ENCODE measurements at regions not wholly inside any gene's neighbourhood (a gene's known extent, or its start where the extent isn't known, plus 50 kb on each side); places are given as distances from the start of the nearest gene placed in this dataset.

DNA sequence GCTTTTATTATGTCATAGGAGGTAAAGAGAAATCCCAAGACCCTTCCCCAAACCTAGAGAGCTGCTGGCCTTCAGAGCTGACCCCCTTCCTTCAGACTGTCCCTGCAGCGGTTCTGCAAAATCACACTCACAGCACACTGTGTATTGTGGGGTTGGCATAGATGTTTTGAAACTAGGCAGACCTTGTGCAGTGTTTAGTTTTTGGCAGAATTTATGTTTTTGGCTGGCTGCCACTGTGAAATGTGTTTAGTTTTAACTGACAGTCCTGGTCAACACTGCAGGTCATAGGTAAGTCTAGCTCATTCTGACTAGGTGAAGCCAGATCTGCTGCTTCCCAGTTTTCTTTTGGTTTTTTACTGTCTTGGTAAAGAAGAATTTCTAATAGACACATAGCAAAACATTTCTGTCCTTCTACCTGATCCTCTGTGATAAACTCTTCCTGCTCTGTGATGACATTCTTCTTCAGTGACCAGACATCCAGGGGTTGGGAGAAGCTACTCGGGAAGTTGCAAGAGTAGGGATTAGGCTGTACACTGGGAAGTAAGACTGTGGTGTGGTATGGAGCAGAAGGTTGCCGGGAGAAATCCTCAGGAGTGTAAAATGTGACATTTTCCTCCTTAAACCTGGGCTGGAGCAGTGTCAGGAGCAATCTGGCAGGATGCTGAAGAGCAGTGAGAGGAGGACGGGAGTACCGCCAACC lies 209.6 kb upstream of the MCTP2 start:
- intact Hi-C loops (cut with DNase I), result no loop called here
- no peaks in the 10 kb centered on the region for H3K9me3 ChIP-seq
- TF ChIP-seq, protein P1, sequence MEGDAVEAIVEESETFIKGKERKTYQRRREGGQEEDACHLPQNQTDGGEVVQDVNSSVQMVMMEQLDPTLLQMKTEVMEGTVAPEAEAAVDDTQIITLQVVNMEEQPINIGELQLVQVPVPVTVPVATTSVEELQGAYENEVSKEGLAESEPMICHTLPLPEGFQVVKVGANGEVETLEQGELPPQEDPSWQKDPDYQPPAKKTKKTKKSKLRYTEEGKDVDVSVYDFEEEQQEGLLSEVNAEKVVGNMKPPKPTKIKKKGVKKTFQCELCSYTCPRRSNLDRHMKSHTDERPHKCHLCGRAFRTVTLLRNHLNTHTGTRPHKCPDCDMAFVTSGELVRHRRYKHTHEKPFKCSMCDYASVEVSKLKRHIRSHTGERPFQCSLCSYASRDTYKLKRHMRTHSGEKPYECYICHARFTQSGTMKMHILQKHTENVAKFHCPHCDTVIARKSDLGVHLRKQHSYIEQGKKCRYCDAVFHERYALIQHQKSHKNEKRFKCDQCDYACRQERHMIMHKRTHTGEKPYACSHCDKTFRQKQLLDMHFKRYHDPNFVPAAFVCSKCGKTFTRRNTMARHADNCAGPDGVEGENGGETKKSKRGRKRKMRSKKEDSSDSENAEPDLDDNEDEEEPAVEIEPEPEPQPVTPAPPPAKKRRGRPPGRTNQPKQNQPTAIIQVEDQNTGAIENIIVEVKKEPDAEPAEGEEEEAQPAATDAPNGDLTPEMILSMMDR (IDR thresholded peaks at IDR 0.05), result no peak
- H3K36me3 ChIP-seq, result no peaks in the 10 kb centered on the region
- FAIRE-seq (no peak), DNase-seq (no peak), ATAC-seq (peak in 1 of 4 donors; percentile 41)
- no peak overlapping the region for H3K4me3 ChIP-seq
- no peaks in the 10 kb centered on the region for H3K4me1 ChIP-seq
- H3K27me3 ChIP-seq, result peaks cover 0 to 3% (median 0%) of the 10 kb centered on the region in 4 donors
- no peak overlapping the region for H3K27ac ChIP-seq
- WGBS, 2 donors, result 53 to 59% methylated on average over 5 of the region's 5 CpGs

DNA sequence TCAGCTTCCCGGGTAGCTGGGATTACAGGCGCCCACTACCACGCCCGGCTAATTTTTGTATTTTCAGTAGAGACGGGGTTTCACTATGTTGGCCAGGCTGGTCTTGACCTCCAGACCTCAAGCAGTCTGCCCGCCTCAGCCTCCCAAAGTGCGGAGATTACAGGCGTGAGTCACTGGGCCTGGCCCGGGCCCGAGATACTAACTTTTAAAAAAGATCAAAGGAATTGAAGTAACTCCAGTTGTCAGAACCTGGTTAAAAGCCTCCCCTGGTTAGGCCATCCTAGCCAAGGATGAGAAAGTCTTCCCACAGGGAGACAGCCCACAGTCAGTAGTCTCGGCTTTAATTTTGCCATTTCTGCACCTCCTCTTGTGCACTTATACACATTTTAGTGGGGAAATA lies 212.3 kb upstream of the MCTP2 start:
- Histone ChIP-seq H3K4me3 (no peak overlapping the region), H3K4me1 (no peaks in the 10 kb centered on the region), H3K27me3 (peaks cover 0 to 6% (median under 1%) of the 10 kb centered on the region in 4 donors), H3K9me3 (no peaks in the 10 kb centered on the region), H3K27ac (no peak overlapping the region), H3K36me3 (no peaks in the 10 kb centered on the region)
- ATAC-seq (no peak), DNase-seq (no peak), FAIRE-seq (no peak)
- 87 to 93% methylated on average over 11 of the region's 11 CpGs for WGBS, 2 donors
- intact Hi-C loops (cut with DNase I), result no loop called here
- TF ChIP-seq, protein P1 (IDR thresholded peaks at IDR 0.05), result no peak

GRCh38 chr15:94015324-94015723 lies 216.0 kb upstream of the MCTP2 start:
- Histone ChIP-seq H3K36me3 (no peaks in the 10 kb centered on the region), H3K27me3 (peaks cover 0 to 7% (median 3%) of the 10 kb centered on the region in 4 donors), H3K27ac (no peak overlapping the region), H3K4me3 (no peak overlapping the region), H3K4me1 (no peaks in the 10 kb centered on the region), H3K9me3 (no peaks in the 10 kb centered on the region)
- FAIRE-seq (no peak), ATAC-seq (no peak), DNase-seq (no peak)
- intact Hi-C loops (cut with DNase I), result no loop called here
- TF ChIP-seq, protein P1 (IDR thresholded peaks at IDR 0.05), result no peak
- WGBS, 2 donors, result 80 to 85% methylated on average over 5 of the region's 5 CpGs

- TF ChIP-seq, protein P1 (IDR thresholded peaks at IDR 0.05), result no peak
- FAIRE-seq, result no peak
- Histone ChIP-seq H3K4me1 (no peaks in the 10 kb centered on the region), H3K9me3 (no peaks in the 10 kb centered on the region), H3K36me3 (no peaks in the 10 kb centered on the region), H3K27me3 (peaks cover 0 to 12% (median 3%) of the 10 kb centered on the region in 4 donors), H3K4me3 (no peak overlapping the region), H3K27ac (no peak overlapping the region)
- DNase-seq, result no peak
- intact Hi-C loops (cut with DNase I), result no loop called here
- no peak for ATAC-seq
- WGBS, 2 donors, result 67 to 80% methylated on average over 9 of the region's 9 CpGs
These were observed 223.0 kb upstream of the MCTP2 start for GRCh38 chr15:94008104-94009074.
